Uterus (tissue), 2 donors: ENCODE measurements at regions not wholly inside any gene's neighbourhood (a gene's known extent, or its start where the extent isn't known, plus 50 kb on each side); places are given as distances from the start of the nearest gene placed in this dataset.

Experiments
- POLR2A ChIP-seq, 2 donors: fragments of 450-650 bp; IDR thresholded peaks; one replicate each; pipeline ENCODE4 v1.6.1; 2016; ENCODE audit warnings: antibody characterized with exemption in 2 of 2, mild to moderate bottlenecking in 1 of 2, moderate library complexity in 1 of 2
- TF ChIP-seq, protein P1 (sequence below), 4 experiments: fragments of 200-600 bp in 2 of 4; fragments of 450-650 bp in 2 of 4; sonication (generic) in 2 of 4; IDR thresholded peaks; one replicate each; pipeline ENCODE4 v1.5.1; 2016 to 2019; ENCODE audit warnings: antibody characterized with exemption in 4 of 4, mild to moderate bottlenecking in 2 of 4, moderate library complexity in 1 of 4

GRCh38 chr1:194297094-194297493 is 1110.7 kb upstream of the B3GALT2 start:
- TF ChIP-seq, protein P1, sequence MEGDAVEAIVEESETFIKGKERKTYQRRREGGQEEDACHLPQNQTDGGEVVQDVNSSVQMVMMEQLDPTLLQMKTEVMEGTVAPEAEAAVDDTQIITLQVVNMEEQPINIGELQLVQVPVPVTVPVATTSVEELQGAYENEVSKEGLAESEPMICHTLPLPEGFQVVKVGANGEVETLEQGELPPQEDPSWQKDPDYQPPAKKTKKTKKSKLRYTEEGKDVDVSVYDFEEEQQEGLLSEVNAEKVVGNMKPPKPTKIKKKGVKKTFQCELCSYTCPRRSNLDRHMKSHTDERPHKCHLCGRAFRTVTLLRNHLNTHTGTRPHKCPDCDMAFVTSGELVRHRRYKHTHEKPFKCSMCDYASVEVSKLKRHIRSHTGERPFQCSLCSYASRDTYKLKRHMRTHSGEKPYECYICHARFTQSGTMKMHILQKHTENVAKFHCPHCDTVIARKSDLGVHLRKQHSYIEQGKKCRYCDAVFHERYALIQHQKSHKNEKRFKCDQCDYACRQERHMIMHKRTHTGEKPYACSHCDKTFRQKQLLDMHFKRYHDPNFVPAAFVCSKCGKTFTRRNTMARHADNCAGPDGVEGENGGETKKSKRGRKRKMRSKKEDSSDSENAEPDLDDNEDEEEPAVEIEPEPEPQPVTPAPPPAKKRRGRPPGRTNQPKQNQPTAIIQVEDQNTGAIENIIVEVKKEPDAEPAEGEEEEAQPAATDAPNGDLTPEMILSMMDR (IDR thresholded peaks at IDR 0.05) = no peak
- TF ChIP-seq POLR2A (IDR thresholded peaks at IDR 0.05) = no peak
